Loucy (cell line): ENCODE measurements at regions not wholly inside any gene's neighbourhood (a gene's known extent, or its start where the extent isn't known, plus 50 kb on each side); places are given as distances from the start of the nearest gene placed in this dataset.
A peak's percentile ranks its signal among the peaks of the same experiment; 100 is the strongest.

ENCODE experiments used
- H2AFZ ChIP-seq: fragments of 200-600 bp; sonication (generic); 2 replicates; pipeline ENCODE4 v1.6.0; 2016; ENCODE audit warnings: antibody characterized with exemption, mild to moderate bottlenecking, low read length, moderate library complexity
- H3F3A ChIP-seq: fragments of 200-600 bp; 2 replicates; pipeline ENCODE4 v1.6.0; 2016; ENCODE audit warnings: antibody characterized with exemption, low read depth, mild to moderate bottlenecking
- H3K27me3 ChIP-seq: fragments of 200-600 bp; sonication (generic); 2 replicates; pipeline ENCODE4 v1.6.1; 2014; ENCODE audit warnings: low read length, mild to moderate bottlenecking; ENCODE audit not compliant: insufficient read depth, poor library complexity, severe bottlenecking
- H3K36me3 ChIP-seq: fragments of 200-600 bp; sonication (generic); 2 replicates; pipeline ENCODE4 v1.6.1; 2016; ENCODE audit warnings: low read length; ENCODE audit not compliant: insufficient read depth
- H3K4me1 ChIP-seq: fragments of 200-600 bp; sonication (generic); 2 replicates; pipeline ENCODE4 v1.5.1; 2014; ENCODE audit warnings: low read length, mild to moderate bottlenecking; ENCODE audit not compliant: insufficient read depth, poor library complexity, severe bottlenecking
- H3K4me2 ChIP-seq: fragments of 200-600 bp; sonication (generic); 2 replicates; pipeline ENCODE4 v1.6.0; 2014; ENCODE audit warnings: antibody characterized with exemption, low read length, low read depth, mild to moderate bottlenecking; ENCODE audit not compliant: poor library complexity, severe bottlenecking
- H3K4me3 ChIP-seq: fragments of 200-600 bp; sonication (generic); 2 replicates; pipeline ENCODE4 v1.5.1; 2014; ENCODE audit warnings: low read length, mild to moderate bottlenecking, mixed read lengths; ENCODE audit not compliant: poor library complexity, severe bottlenecking
- H3K79me2 ChIP-seq: fragments of 200-600 bp; sonication (generic); 2 replicates; pipeline ENCODE4 v1.6.1; 2014; ENCODE audit warnings: low read length; ENCODE audit not compliant: insufficient read depth
- H3K9ac ChIP-seq: fragments of 200-600 bp; sonication (generic); 2 replicates; pipeline ENCODE4 v1.6.0; 2014; ENCODE audit warnings: mild to moderate bottlenecking, low read depth, low read length, moderate library complexity; ENCODE audit not compliant: poor library complexity, severe bottlenecking
- H3K9me2 ChIP-seq: fragments of 200-600 bp; sonication (generic); replicated peaks from 2 replicates; pipeline ENCODE4 v1.6.1; 2016; ENCODE audit warnings: low read depth, low read length, mixed read lengths
- H3K9me3 ChIP-seq: fragments of 200-600 bp; sonication (generic); 2 replicates; pipeline ENCODE4 v1.6.1; 2014; ENCODE audit warnings: mild to moderate bottlenecking, antibody characterized with exemption, low read length, low read depth; ENCODE audit not compliant: insufficient read depth
- H4K20me1 ChIP-seq: fragments of 200-600 bp; sonication (generic); 2 replicates; pipeline ENCODE4 v1.6.0; 2014; ENCODE audit warnings: antibody characterized with exemption, low read length, mild to moderate bottlenecking; ENCODE audit not compliant: insufficient read depth, poor library complexity, severe bottlenecking
- EZH2phosphoT487 ChIP-seq: fragments of 200-600 bp; IDR thresholded peaks from 2 replicates; pipeline ENCODE4 v1.6.1; 2018; ENCODE audit warnings: antibody characterized with exemption, mild to moderate bottlenecking, moderate library complexity, borderline replicate concordance
- TF ChIP-seq, protein P1 (sequence below): fragments of 200-600 bp; sonication (generic); conservative IDR thresholded peaks from 2 replicates; pipeline ENCODE4 v1.5.1; 2014; ENCODE audit warnings: mild to moderate bottlenecking, antibody characterized with exemption, low read length

DNA sequence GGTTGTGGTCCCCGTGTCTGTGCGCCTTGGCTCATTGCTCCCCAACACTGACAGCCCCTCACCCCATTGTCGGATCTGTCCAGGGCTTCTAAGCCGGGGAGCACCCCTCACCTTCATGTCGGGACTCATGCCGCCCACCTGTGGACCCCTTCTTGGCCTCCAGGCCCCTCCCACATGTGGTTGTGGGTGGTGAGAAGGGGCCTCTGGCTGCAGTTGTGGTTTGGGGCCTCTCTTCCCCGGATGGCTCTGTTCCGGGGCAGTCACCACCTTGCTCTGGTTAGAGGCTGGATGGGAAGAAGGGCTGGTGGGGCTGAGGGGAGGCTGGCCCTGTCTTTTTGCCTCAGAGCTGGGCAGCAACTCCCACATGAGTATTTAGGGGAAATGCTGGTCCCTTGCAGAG, 158.6 kb upstream of the C1orf174 start:
- Histone ChIP-seq H3K4me2 (peak overlapping the region; percentile 58), H3K4me3 (peak overlapping the region; percentile 23), H3K4me1 (peaks cover 11% of the 10 kb centered on the region), H3K36me3 (no peaks in the 10 kb centered on the region), H3K79me2 (no peaks in the 10 kb centered on the region), H3K9me2 (no peaks in the 10 kb centered on the region), H3K27me3 (no peaks in the 10 kb centered on the region), H3K9me3 (no peaks in the 10 kb centered on the region), H3K9ac (peak overlapping the region; percentile 50), H2AFZ (no peak overlapping the region), H3F3A (no peaks in the 10 kb centered on the region), H4K20me1 (no peaks in the 10 kb centered on the region)
- TF ChIP-seq, protein P1, sequence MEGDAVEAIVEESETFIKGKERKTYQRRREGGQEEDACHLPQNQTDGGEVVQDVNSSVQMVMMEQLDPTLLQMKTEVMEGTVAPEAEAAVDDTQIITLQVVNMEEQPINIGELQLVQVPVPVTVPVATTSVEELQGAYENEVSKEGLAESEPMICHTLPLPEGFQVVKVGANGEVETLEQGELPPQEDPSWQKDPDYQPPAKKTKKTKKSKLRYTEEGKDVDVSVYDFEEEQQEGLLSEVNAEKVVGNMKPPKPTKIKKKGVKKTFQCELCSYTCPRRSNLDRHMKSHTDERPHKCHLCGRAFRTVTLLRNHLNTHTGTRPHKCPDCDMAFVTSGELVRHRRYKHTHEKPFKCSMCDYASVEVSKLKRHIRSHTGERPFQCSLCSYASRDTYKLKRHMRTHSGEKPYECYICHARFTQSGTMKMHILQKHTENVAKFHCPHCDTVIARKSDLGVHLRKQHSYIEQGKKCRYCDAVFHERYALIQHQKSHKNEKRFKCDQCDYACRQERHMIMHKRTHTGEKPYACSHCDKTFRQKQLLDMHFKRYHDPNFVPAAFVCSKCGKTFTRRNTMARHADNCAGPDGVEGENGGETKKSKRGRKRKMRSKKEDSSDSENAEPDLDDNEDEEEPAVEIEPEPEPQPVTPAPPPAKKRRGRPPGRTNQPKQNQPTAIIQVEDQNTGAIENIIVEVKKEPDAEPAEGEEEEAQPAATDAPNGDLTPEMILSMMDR, result no peak

DNA sequence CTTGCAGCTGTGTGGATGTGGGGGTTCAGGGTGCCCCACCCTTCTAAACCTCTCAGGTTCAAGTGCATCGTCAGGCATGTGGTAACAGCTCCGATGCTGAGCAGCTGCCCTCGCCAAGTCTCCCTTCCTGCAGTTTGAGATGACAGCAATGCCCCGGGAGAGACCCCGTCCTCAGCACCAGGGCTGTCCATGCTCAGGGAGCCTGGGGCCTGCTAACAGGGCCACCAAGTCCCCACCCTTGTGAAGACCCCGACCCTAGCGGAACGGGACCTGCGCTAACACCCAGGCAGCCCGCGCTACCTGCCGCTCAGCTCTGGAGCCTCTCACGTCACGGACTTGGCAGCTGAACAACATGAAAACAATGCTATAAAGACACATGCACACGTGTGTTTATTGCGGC, 159.2 kb upstream of the C1orf174 start:
- H3K9me3 ChIP-seq, result no peaks in the 10 kb centered on the region
- H2AFZ ChIP-seq, result no peak overlapping the region
- H4K20me1 ChIP-seq, result no peaks in the 10 kb centered on the region
- H3K4me3 ChIP-seq, result peak overlapping the region; percentile 23
- no peaks in the 10 kb centered on the region for H3F3A ChIP-seq
- H3K9ac ChIP-seq, result peak overlapping the region; percentile 50
- no peaks in the 10 kb centered on the region for H3K27me3 ChIP-seq
- TF ChIP-seq EZH2phosphoT487, result no peak
- TF ChIP-seq, protein P1, result no peak
- no peaks in the 10 kb centered on the region for H3K9me2 ChIP-seq
- peaks cover 11% of the 10 kb centered on the region for H3K4me1 ChIP-seq
- peak overlapping the region; percentile 58 for H3K4me2 ChIP-seq
- H3K79me2 ChIP-seq, result no peaks in the 10 kb centered on the region
- H3K36me3 ChIP-seq, result no peaks in the 10 kb centered on the region

DNA sequence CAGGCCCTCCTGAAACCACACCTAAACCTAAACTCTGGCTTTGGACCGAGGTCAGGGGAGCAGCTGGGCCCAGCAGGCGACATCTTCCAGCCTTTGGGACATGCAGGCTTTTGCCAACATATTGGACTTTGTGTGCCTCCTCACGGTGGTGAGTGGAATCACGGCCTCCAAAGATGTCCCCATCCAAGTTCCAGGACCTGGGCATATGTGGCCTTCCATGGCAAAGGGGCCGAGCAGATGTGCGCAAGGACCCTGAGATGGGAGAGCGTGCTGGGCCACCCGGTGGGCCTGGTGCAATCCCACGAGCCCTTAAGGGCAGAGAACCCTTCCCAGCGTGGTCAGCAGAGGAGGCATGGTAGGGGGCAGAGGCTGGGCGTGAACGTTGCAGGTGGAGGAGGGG, 160.8 kb upstream of the C1orf174 start:
- no peak overlapping the region for H3K4me3 ChIP-seq
- no peaks in the 10 kb centered on the region for H3K79me2 ChIP-seq
- no peaks in the 10 kb centered on the region for H3K27me3 ChIP-seq
- no peaks in the 10 kb centered on the region for H3F3A ChIP-seq
- no peak for TF ChIP-seq EZH2phosphoT487
- TF ChIP-seq, protein P1, result no peak
- no peaks in the 10 kb centered on the region for H3K9me3 ChIP-seq
- H3K4me1 ChIP-seq, result peaks cover 11% of the 10 kb centered on the region
- no peaks in the 10 kb centered on the region for H3K36me3 ChIP-seq
- H3K9ac ChIP-seq, result no peak overlapping the region
- no peaks in the 10 kb centered on the region for H3K9me2 ChIP-seq
- no peaks in the 10 kb centered on the region for H4K20me1 ChIP-seq
- no peak overlapping the region for H2AFZ ChIP-seq
- H3K4me2 ChIP-seq, result no peak overlapping the region
